IMR-90 (cell line): ENCODE measurements at regions not wholly inside any gene's neighbourhood (a gene's known extent, or its start where the extent isn't known, plus 50 kb on each side); places are given as distances from the start of the nearest gene placed in this dataset.

ENCODE experiments used
- ATAC-seq: fragments of 200-7000 bp; cut with Tn5 transposase; 2 replicates; pipeline ENCODE4 v1.9.1; 2020; ENCODE audit warnings: low read depth, mild to moderate bottlenecking, moderate library complexity
- BruUV-seq: library from RNA; stranded (reverse); fragments of 400-500 nt; replicated peaks from 2 replicates; lab custom pipeline; 2021; lab: Mats Ljungman, UMichigan
- CTCF ChIA-PET: fragments of 300-600 bp; formaldehyde crosslinking; extraction: SDS; loops from one replicate; lab custom pipeline; 2021; ENCODE audit warnings: antibody characterized with exemption; lab: Yijun Ruan, JAX
- POLR2A ChIA-PET: fragments of 300-600 bp; sonication (Branson Sonifier 250); formaldehyde crosslinking; loops from one replicate; lab custom pipeline; 2022; ENCODE audit warnings: antibody characterized with exemption; ENCODE audit not compliant: unreplicated experiment; lab: Charles Lee
- DNase-seq: peaks from one replicate; pipeline ENCODE4 v3.0.0; 2013
- H2AFZ ChIP-seq: replicated peaks from 2 replicates; pipeline ENCODE3; 2013; ENCODE audit warnings: low read length, mild to moderate bottlenecking; ENCODE audit not compliant: poor library complexity
- H2AK5ac ChIP-seq: 2 replicates; pipeline ENCODE4 v1.6.1; 2013; ENCODE audit warnings: low read depth, low read length, inconsistent platforms
- H2AK9ac ChIP-seq: replicated peaks from 2 replicates; pipeline ENCODE3; 2013; ENCODE audit warnings: mild to moderate bottlenecking, low read depth, low read length, moderate library complexity; ENCODE audit not compliant: poor library complexity
- H2BK120ac ChIP-seq: 2 replicates; pipeline ENCODE4 v1.6.1; 2013; ENCODE audit warnings: low read depth, low read length, inconsistent platforms
- H2BK15ac ChIP-seq: 3 replicates; pipeline ENCODE4 v1.6.1; 2013; ENCODE audit warnings: low read depth, low read length, inconsistent platforms
- H2BK20ac ChIP-seq: 2 replicates; pipeline ENCODE4 v1.6.1; 2013; ENCODE audit warnings: low read depth, mild to moderate bottlenecking, inconsistent platforms, low read length, moderate library complexity
- H2BK5ac ChIP-seq: 2 replicates; pipeline ENCODE4 v1.6.1; 2013; ENCODE audit warnings: mild to moderate bottlenecking, low read depth, low read length, inconsistent platforms; ENCODE audit not compliant: poor library complexity, severe bottlenecking
- H3K14ac ChIP-seq: replicated peaks from 2 replicates; pipeline ENCODE4 v1.6.1; 2013; ENCODE audit warnings: low read depth, low read length, inconsistent platforms
- H3K18ac ChIP-seq: 2 replicates; pipeline ENCODE4 v1.6.1; 2013; ENCODE audit warnings: low read depth, low read length, control low read depth
- H3K23ac ChIP-seq: 2 replicates; pipeline ENCODE4 v1.6.1; 2013; ENCODE audit warnings: low read depth, low read length, inconsistent platforms
- H3K27ac ChIP-seq: 2 replicates; pipeline ENCODE4 v1.5.1; 2013; ENCODE audit warnings: mild to moderate bottlenecking, control low read depth, low read length; ENCODE audit not compliant: insufficient read depth
- H3K27me3 ChIP-seq: 2 replicates; pipeline ENCODE4 v1.6.1; 2013; ENCODE audit warnings: low read length; ENCODE audit not compliant: control insufficient read depth, insufficient read depth
- H3K36me3 ChIP-seq: 2 replicates; pipeline ENCODE4 v1.6.1; 2013; ENCODE audit warnings: low read length, mixed read lengths; ENCODE audit not compliant: control insufficient read depth, insufficient read depth
- H3K4ac ChIP-seq: 2 replicates; pipeline ENCODE4 v1.6.1; 2013; ENCODE audit warnings: low read depth, low read length, inconsistent platforms
- H3K4me1 ChIP-seq: 2 replicates; pipeline ENCODE4 v1.6.1; 2013; ENCODE audit warnings: low read length, mixed read lengths; ENCODE audit not compliant: control insufficient read depth, insufficient read depth
- H3K4me2 ChIP-seq: 2 replicates; pipeline ENCODE4 v1.6.1; 2013; ENCODE audit warnings: low read depth, mild to moderate bottlenecking, control low read depth, low read length, moderate library complexity
- H3K4me3 ChIP-seq: 2 replicates; pipeline ENCODE4 v1.5.1; 2013; ENCODE audit warnings: low read depth, mild to moderate bottlenecking, control low read depth, low read length, moderate library complexity; ENCODE audit not compliant: insufficient read depth
- H3K56ac ChIP-seq: 2 replicates; pipeline ENCODE4 v1.6.1; 2013; ENCODE audit warnings: low read length, inconsistent platforms; ENCODE audit not compliant: insufficient read depth; ENCODE audit errors: extremely low read depth
- H3K79me1 ChIP-seq, 2 experiments: 2 replicates each; pipeline ENCODE4 v1.6.1; 2013; ENCODE audit warnings: low read length in 2 of 2, inconsistent platforms in 1 of 2, low read depth in 1 of 2
- H3K9ac ChIP-seq: 2 replicates; pipeline ENCODE4 v1.6.1; 2013; ENCODE audit warnings: low read depth, low read length, control low read depth
- H3K9me1 ChIP-seq: 2 replicates; pipeline ENCODE4 v1.6.1; 2013; ENCODE audit warnings: low read length, inconsistent platforms; ENCODE audit not compliant: insufficient read depth
- H3K9me3 ChIP-seq: 2 replicates; pipeline ENCODE4 v1.6.1; 2013; ENCODE audit warnings: low read length; ENCODE audit not compliant: control insufficient read depth, insufficient read depth
- H4K20me1 ChIP-seq: 2 replicates; pipeline ENCODE4 v1.6.1; 2013; ENCODE audit warnings: low read length, inconsistent platforms; ENCODE audit not compliant: insufficient read depth
- H4K5ac ChIP-seq: 2 replicates; pipeline ENCODE4 v1.6.1; 2013; ENCODE audit warnings: mild to moderate bottlenecking, low read depth, low read length, control low read depth
- H4K8ac ChIP-seq, 2 experiments: 2 replicates each; pipeline ENCODE4 v1.6.1; 2013; ENCODE audit warnings: low read depth in 2 of 2, low read length in 2 of 2, control low read depth in 1 of 2, inconsistent platforms in 1 of 2
- H4K91ac ChIP-seq: 2 replicates; pipeline ENCODE4 v1.6.1; 2013; ENCODE audit warnings: low read depth, low read length, inconsistent platforms; ENCODE audit not compliant: insufficient read depth
- CHD1 ChIP-seq: IDR thresholded peaks from 2 replicates; pipeline ENCODE4 v1.6.1; 2012; ENCODE audit warnings: low read depth, low read length, improper control_type of control experiment
- MAFK ChIP-seq: IDR thresholded peaks from 2 replicates; pipeline ENCODE4 v1.6.1; 2012; ENCODE audit warnings: low read depth, low read length, improper control_type of control experiment
- POLR2A ChIP-seq: IDR thresholded peaks from 2 replicates; pipeline ENCODE4 v1.6.1; 2012; ENCODE audit warnings: mild to moderate bottlenecking, low read depth, low read length
- RFX5 ChIP-seq: IDR thresholded peaks from 2 replicates; pipeline ENCODE4 v1.8.0; 2012; ENCODE audit warnings: low read depth, mild to moderate bottlenecking, low read length, moderate library complexity
- WGBS, 2 experiments: methylation state at CpG; one replicate each; pipeline versions ENCODE4 v1.1.5 to v1.1.7; 2013; ENCODE audit warnings: missing lambda C conversion rate in 2 of 2; ENCODE audit not compliant: insufficient read length in 1 of 2; ENCODE audit errors: extremely low coverage in 2 of 2; 5-methylcytosine and 5-hydroxymethylcytosine counted together
- dilution Hi-C: fragments of 300-500 bp; cut with HindIII; formaldehyde crosslinking; loops from one replicate; pipeline ENCODE4 v1.14.3; 2018; ENCODE audit warnings: low sequenced_read_pairs; ENCODE audit not compliant: unreplicated experiment
- in situ Hi-C: fragments of 300-500 bp; cut with MboI; formaldehyde crosslinking; loops from 3 replicates; pipeline ENCODE4 v1.14.3; 2019; ENCODE audit warnings: low sequenced_read_pairs, inconsistent platforms, mixed read lengths
- intact Hi-C: fragments of 100-400 bp; cut with micrococcal nuclease; formaldehyde crosslinking; loops from 2 replicates; pipeline ENCODE4 v1.10.0; 2022
- TF ChIP-seq, protein P1 (sequence below): fragments of 150-350 bp; IDR thresholded peaks from 2 replicates; pipeline ENCODE4 v1.6.1; 2017; ENCODE audit warnings: mild to moderate bottlenecking, antibody characterized with exemption, low read length, low read depth

- BruUV-seq = no TSS peak
- DNase-seq = no peak
- H3K4me3 ChIP-seq = no peak overlapping the region
- no peak overlapping the region for H2BK5ac ChIP-seq
- no peak overlapping the region for H2AK5ac ChIP-seq
- TF ChIP-seq RFX5 (no peak), CHD1 (no peak), POLR2A (no peak), MAFK (no peak)
- TF ChIP-seq, protein P1, sequence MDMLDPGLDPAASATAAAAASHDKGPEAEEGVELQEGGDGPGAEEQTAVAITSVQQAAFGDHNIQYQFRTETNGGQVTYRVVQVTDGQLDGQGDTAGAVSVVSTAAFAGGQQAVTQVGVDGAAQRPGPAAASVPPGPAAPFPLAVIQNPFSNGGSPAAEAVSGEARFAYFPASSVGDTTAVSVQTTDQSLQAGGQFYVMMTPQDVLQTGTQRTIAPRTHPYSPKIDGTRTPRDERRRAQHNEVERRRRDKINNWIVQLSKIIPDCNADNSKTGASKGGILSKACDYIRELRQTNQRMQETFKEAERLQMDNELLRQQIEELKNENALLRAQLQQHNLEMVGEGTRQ = no peak
- H3K4me2 ChIP-seq = no peak overlapping the region
- no peak overlapping the region for H3K9ac ChIP-seq
- no peak for ATAC-seq
- no peak overlapping the region for H3K27ac ChIP-seq
- H3K14ac ChIP-seq = no peak overlapping the region
- H3K9me1 ChIP-seq = no peaks in the 10 kb centered on the region
- no peak overlapping the region for H2BK120ac ChIP-seq
- peaks cover 7% of the 10 kb centered on the region for H3K9me3 ChIP-seq
- H4K8ac ChIP-seq = no peak overlapping the region
- POLR2A ChIA-PET = no interaction called here
- in situ Hi-C loops = loop anchor here (25.0 kb wide), 1 partner anchor 1748 kb away; no protein-coding TSS in a partner anchor
- H3K23ac ChIP-seq = no peak overlapping the region
- H3K27me3 ChIP-seq = peaks cover 51% of the 10 kb centered on the region
- CTCF ChIA-PET = no interaction called here
- no peaks in the 10 kb centered on the region for H4K20me1 ChIP-seq
- H4K91ac ChIP-seq = no peak overlapping the region
- no peaks in the 10 kb centered on the region for H3K36me3 ChIP-seq
- H2AK9ac ChIP-seq = peak overlapping the region; percentile 3
- dilution Hi-C loops = no loop called here
- no peak overlapping the region for H3K4ac ChIP-seq
- H2BK20ac ChIP-seq = no peak overlapping the region
- H3K4me1 ChIP-seq = no peaks in the 10 kb centered on the region
- H2AFZ ChIP-seq = no peak overlapping the region
- no peak overlapping the region for H2BK15ac ChIP-seq
- intact Hi-C loops = no loop called here
- H3K56ac ChIP-seq = no peak overlapping the region
- no peaks in the 10 kb centered on the region for H3K79me1 ChIP-seq
- no peak overlapping the region for H4K5ac ChIP-seq
- no peak overlapping the region for H3K18ac ChIP-seq
- WGBS, 2 experiments = no CpG with 5 or more reads among the region's 4 CpGs
These were observed 80.5 kb upstream of the CAPRIN2 start for GRCh38 chr12:30835216-30835615.
